A673 (cell line): ENCODE measurements at regions not wholly inside any gene's neighbourhood (a gene's known extent, or its start where the extent isn't known, plus 50 kb on each side); places are given as distances from the start of the nearest gene placed in this dataset.

Source experiments
- CTCF ChIP-seq: fragments of 300-800, 200-600 bp; sonication (generic); conservative IDR thresholded peaks from 2 replicates; pipeline ENCODE4 v1.5.1; 2017; ENCODE audit warnings: low read depth, mild to moderate bottlenecking, antibody characterized with exemption, low read length, moderate library complexity, mixed read lengths
- EZH2 ChIP-seq: fragments of 200-600 bp; sonication (generic); IDR thresholded peaks from 2 replicates; pipeline ENCODE4 v1.6.1; 2017; ENCODE audit warnings: borderline replicate concordance, low read depth, mild to moderate bottlenecking, mixed read lengths, antibody characterized with exemption, low read length; ENCODE audit not compliant: poor library complexity, severe bottlenecking

GRCh38 chr2:164030623-164031022, 294.8 kb upstream of the FIGN start:
- TF ChIP-seq CTCF (no peak), EZH2 (no peak)
